ENCODE measurements at regions not wholly inside any gene's neighbourhood (a gene's known extent, or its start where the extent isn't known, plus 50 kb on each side); places are given as distances from the start of the nearest gene placed in this dataset.

- no peak for DNase-seq (ENCODE audit: low spot score)
- TF ChIP-seq, protein P1, sequence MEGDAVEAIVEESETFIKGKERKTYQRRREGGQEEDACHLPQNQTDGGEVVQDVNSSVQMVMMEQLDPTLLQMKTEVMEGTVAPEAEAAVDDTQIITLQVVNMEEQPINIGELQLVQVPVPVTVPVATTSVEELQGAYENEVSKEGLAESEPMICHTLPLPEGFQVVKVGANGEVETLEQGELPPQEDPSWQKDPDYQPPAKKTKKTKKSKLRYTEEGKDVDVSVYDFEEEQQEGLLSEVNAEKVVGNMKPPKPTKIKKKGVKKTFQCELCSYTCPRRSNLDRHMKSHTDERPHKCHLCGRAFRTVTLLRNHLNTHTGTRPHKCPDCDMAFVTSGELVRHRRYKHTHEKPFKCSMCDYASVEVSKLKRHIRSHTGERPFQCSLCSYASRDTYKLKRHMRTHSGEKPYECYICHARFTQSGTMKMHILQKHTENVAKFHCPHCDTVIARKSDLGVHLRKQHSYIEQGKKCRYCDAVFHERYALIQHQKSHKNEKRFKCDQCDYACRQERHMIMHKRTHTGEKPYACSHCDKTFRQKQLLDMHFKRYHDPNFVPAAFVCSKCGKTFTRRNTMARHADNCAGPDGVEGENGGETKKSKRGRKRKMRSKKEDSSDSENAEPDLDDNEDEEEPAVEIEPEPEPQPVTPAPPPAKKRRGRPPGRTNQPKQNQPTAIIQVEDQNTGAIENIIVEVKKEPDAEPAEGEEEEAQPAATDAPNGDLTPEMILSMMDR (IDR thresholded peaks at IDR 0.05; ENCODE audit: extremely low read depth, insufficient read depth, missing control alignments): no peak
- in situ Hi-C loops (cut with MboI; ENCODE audit: low pct_unique_long_range_greater_than_20kb, low sequenced_read_pairs, unreplicated experiment): no loop called here
These were observed 347.2 kb upstream of the B3GAT1 start for GRCh38 chr11:134759274-134759673.

- in situ Hi-C loops (cut with MboI; ENCODE audit: low pct_unique_long_range_greater_than_20kb, low sequenced_read_pairs, unreplicated experiment): no loop called here
- TF ChIP-seq, protein P1 (IDR thresholded peaks at IDR 0.05; ENCODE audit: extremely low read depth, insufficient read depth, missing control alignments): no peak
- DNase-seq (ENCODE audit: low spot score): no peak
These were observed 346.4 kb upstream of the B3GAT1 start for GRCh38 chr11:134758342-134758931.

DNA sequence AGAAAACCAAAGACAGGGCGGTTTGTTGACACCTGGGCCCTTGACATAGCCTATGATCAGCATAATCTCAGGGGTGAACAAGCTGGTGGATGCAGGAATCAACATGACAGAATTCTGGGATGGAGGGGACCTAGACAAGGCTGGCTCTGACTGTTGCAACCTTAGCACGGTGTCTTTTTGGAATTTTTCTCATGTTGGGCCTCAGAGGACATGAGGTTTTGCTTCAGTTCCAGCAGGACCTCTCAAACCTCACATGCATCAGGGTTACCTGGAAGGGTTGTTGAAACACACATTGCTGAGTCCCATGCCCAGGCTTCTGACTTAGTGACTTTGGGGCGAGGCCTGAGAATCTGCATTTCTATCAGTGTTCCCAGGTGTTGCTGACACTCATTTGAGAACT is 345.6 kb upstream of the B3GAT1 start:
- TF ChIP-seq, protein P1 (IDR thresholded peaks at IDR 0.05; ENCODE audit: extremely low read depth, insufficient read depth, missing control alignments): no peak
- no peak for DNase-seq (ENCODE audit: low spot score)
- in situ Hi-C loops (cut with MboI; ENCODE audit: low pct_unique_long_range_greater_than_20kb, low sequenced_read_pairs, unreplicated experiment): no loop called here

DNA sequence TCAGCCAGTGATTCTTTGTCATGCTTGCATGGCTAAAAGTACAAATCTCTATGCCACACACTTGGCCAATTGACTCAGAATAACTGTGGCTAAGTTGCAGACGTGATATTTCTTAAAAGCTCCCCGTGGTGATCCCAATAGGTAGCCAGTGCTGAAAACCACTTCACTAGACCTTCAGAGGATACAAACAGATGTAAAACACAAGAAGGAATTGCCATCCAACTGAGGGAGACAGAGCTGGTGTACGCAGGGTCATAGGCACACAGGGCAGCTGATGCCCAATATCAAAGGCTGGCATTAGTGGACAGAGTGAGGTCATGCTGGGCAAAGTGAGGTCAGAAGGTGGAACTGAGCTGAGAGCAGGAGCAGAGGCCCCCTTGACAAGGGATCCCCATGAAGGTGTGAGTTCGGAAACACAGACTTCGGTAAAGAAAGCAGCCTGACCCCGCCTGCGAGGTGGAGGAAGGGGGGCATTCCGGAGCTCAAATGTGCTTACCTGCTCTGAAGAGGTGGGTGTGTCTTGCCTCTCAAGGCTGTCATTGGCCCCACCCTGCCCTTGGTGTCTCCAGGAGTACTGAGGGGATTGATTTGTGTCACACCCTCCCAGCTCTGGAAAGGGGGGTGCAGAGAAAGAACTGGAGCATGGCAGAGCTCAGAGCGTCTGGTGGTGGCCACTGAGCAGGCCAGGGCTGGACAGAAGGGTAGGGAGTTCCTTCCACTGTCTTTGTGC is 344.9 kb upstream of the B3GAT1 start:
- TF ChIP-seq, protein P1 (IDR thresholded peaks at IDR 0.05; ENCODE audit: extremely low read depth, insufficient read depth, missing control alignments): no peak
- in situ Hi-C loops (cut with MboI; ENCODE audit: low pct_unique_long_range_greater_than_20kb, low sequenced_read_pairs, unreplicated experiment): no loop called here
- DNase-seq (ENCODE audit: low spot score): no peak

- in situ Hi-C loops (cut with MboI; ENCODE audit: low pct_unique_long_range_greater_than_20kb, low sequenced_read_pairs, unreplicated experiment): no loop called here
- DNase-seq (ENCODE audit: low spot score): no peak
- TF ChIP-seq, protein P1 (IDR thresholded peaks at IDR 0.05; ENCODE audit: extremely low read depth, insufficient read depth, missing control alignments): no peak
These were observed 343.5 kb upstream of the B3GAT1 start for GRCh38 chr11:134755535-134755934.

GRCh38 chr11:134754521-134755198 is 342.6 kb upstream of the B3GAT1 start:
- in situ Hi-C loops (cut with MboI; ENCODE audit: low pct_unique_long_range_greater_than_20kb, low sequenced_read_pairs, unreplicated experiment): no loop called here
- TF ChIP-seq, protein P1 (IDR thresholded peaks at IDR 0.05; ENCODE audit: extremely low read depth, insufficient read depth, missing control alignments): no peak
- no peak for DNase-seq (ENCODE audit: low spot score)
